Naive B cell (primary cell): ENCODE measurements at regions not wholly inside any gene's neighbourhood (a gene's known extent, or its start where the extent isn't known, plus 50 kb on each side); places are given as distances from the start of the nearest gene placed in this dataset.
A peak's percentile ranks its signal among the peaks of the same experiment; 100 is the strongest.

Experiments
- ATAC-seq, 2 donors: fragments of 150-1000 bp; cut with Tn5 transposase; 2 replicates each; pipeline ENCODE4 v1.10.0; 2021; ENCODE audit warnings: low read depth in 2 of 2, mild to moderate bottlenecking in 2 of 2, moderate library complexity in 2 of 2
- DNase-seq: peaks from one replicate; pipeline ENCODE4 v3.0.0; 2022
- H3K27ac Mint-ChIP-seq, 6 donors: one replicate each; pipeline ENCODE4 v1.8.0; 2020 to 2022; ENCODE audit warnings: mild to moderate bottlenecking in 6 of 6, mixed read lengths in 6 of 6, moderate library complexity in 5 of 6, inconsistent platforms in 2 of 6
- H3K27me3 Mint-ChIP-seq, 3 donors: one replicate each; pipeline ENCODE4 v1.8.0; 2021 to 2022; ENCODE audit warnings: mixed read lengths in 3 of 3, mild to moderate bottlenecking in 1 of 3
- H3K36me3 Mint-ChIP-seq, 2 donors: one replicate each; pipeline ENCODE4 v1.8.0; 2020 to 2022; ENCODE audit warnings: mixed read lengths in 2 of 2, inconsistent platforms in 1 of 2, mild to moderate bottlenecking in 1 of 2
- H3K4me1 Mint-ChIP-seq, 3 donors: one replicate each; pipeline ENCODE4 v1.8.0; 2020 to 2022; ENCODE audit warnings: mixed read lengths in 3 of 3, inconsistent platforms in 1 of 3, mild to moderate bottlenecking in 1 of 3, moderate library complexity in 1 of 3
- H3K4me3 Mint-ChIP-seq, 8 donors: one replicate each; pipeline ENCODE4 v1.8.0; 2020 to 2022; ENCODE audit warnings: mild to moderate bottlenecking in 8 of 8, mixed read lengths in 8 of 8, moderate library complexity in 8 of 8, inconsistent platforms in 2 of 8
- H3K9me3 Mint-ChIP-seq, 7 donors: one replicate each; pipeline ENCODE4 v1.8.0; 2020 to 2022; ENCODE audit warnings: mixed read lengths in 7 of 7, mild to moderate bottlenecking in 5 of 7, inconsistent platforms in 2 of 7, moderate library complexity in 1 of 7

GRCh38 chr4:129570326-129570725 lies 474.4 kb downstream of the C4orf33 start:
- peaks cover 0 to 5% (median 0%) of the 10 kb centered on the region in 7 donors for H3K9me3 Mint-ChIP-seq
- H3K27ac Mint-ChIP-seq: no peak overlapping the region
- H3K36me3 Mint-ChIP-seq: no peaks in the 10 kb centered on the region
- no peak for ATAC-seq
- H3K4me1 Mint-ChIP-seq: no peaks in the 10 kb centered on the region
- no peak for DNase-seq
- no peak overlapping the region for H3K4me3 Mint-ChIP-seq
- H3K27me3 Mint-ChIP-seq: no peaks in the 10 kb centered on the region

- H3K4me1 Mint-ChIP-seq: no peaks in the 10 kb centered on the region
- H3K36me3 Mint-ChIP-seq: no peaks in the 10 kb centered on the region
- peaks cover 0 to 5% (median 0%) of the 10 kb centered on the region in 7 donors for H3K9me3 Mint-ChIP-seq
- no peak overlapping the region for H3K27ac Mint-ChIP-seq
- peaks cover 0 to 3% (median 0%) of the 10 kb centered on the region in 3 donors for H3K27me3 Mint-ChIP-seq
- H3K4me3 Mint-ChIP-seq: no peak overlapping the region
- no peak for DNase-seq
- no peak for ATAC-seq
Observed at GRCh38 chr4:129578336-129578735, 482.4 kb downstream of the C4orf33 start.

DNA sequence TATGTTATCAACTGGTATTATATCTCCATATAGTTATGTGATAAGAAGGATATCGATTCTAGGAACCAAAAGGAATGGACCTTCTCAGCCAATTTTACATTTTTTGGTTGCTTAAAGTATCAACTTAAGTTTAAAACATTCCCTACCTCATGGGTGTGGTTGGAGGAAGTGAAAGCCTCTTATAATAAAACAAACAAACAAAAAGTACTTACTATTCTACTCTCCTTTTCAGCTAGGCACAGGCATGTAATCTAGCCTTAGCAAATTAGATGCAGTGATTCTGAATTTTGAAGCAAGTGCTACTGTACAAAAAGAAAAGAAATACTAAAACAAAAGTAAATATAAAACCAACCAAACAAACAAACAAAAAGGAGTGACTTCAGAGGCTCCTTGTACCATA lies 485.4 kb downstream of the C4orf33 start:
- Mint-ChIP-seq H3K9me3 (peaks cover 0 to 12% (median 7%) of the 10 kb centered on the region in 7 donors), H3K36me3 (no peaks in the 10 kb centered on the region), H3K27ac (no peak overlapping the region), H3K4me3 (no peak overlapping the region), H3K27me3 (peaks cover 0 to 5% (median 0%) of the 10 kb centered on the region in 3 donors), H3K4me1 (no peaks in the 10 kb centered on the region)
- DNase-seq: no peak
- ATAC-seq: no peak

GRCh38 chr4:129583868-129584267 lies 487.9 kb downstream of the C4orf33 start:
- no peak overlapping the region for H3K4me3 Mint-ChIP-seq
- H3K27ac Mint-ChIP-seq: no peak overlapping the region
- ATAC-seq (no peak), DNase-seq (no peak)
- H3K4me1 Mint-ChIP-seq: no peaks in the 10 kb centered on the region
- no peaks in the 10 kb centered on the region for H3K36me3 Mint-ChIP-seq
- peaks cover 0 to 5% (median 0%) of the 10 kb centered on the region in 3 donors for H3K27me3 Mint-ChIP-seq
- peaks cover 0 to 12% (median 4%) of the 10 kb centered on the region in 7 donors for H3K9me3 Mint-ChIP-seq

DNA sequence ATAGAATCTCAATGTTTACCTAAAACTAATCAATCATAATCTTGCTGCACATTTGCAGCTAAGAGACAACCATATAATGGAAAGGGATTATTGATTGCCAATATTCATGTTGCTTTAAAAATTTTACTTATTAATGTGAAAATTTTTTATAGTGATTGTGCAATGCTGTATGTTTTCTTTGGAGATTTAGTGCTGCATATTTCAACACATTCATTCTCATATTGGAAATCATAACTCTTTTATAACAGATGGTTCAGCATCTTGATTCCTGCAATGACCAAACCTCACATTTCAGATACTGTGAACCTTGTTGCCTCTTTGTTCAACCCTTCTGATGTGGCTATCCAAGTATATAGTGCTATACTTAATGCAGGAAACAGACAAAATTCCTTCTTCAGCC lies 502.6 kb downstream of the C4orf33 start:
- DNase-seq (no peak), ATAC-seq (no peak)
- no peaks in the 10 kb centered on the region for H3K4me1 Mint-ChIP-seq
- no peaks in the 10 kb centered on the region for H3K27me3 Mint-ChIP-seq
- H3K9me3 Mint-ChIP-seq: peaks cover 0 to 5% (median 0%) of the 10 kb centered on the region in 7 donors
- H3K4me3 Mint-ChIP-seq: no peak overlapping the region
- H3K36me3 Mint-ChIP-seq: no peaks in the 10 kb centered on the region
- H3K27ac Mint-ChIP-seq: no peak overlapping the region

DNA sequence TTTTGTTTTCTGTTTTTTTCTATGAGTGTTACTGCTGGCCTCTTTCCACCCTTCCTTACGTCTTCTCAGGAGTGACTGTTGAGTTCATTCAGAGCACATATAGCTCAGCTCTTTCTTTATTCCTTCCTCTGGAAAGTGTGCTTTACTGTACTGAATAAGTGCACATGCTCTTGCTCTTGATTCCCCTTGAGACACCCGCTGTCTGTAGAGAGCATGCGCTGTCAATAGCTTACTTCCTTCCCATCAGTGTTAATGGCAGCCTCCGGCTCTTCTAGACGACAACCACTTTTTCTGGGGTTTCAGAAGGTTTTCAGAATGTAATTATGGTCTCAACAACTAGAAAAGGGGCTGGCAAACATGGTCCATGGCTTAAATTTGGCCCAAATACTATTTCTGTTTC lies 504.9 kb downstream of the C4orf33 start:
- Mint-ChIP-seq H3K4me3 (no peak overlapping the region), H3K9me3 (peaks cover 0 to 5% (median 0%) of the 10 kb centered on the region in 7 donors), H3K27ac (no peak overlapping the region), H3K27me3 (no peaks in the 10 kb centered on the region), H3K36me3 (no peaks in the 10 kb centered on the region), H3K4me1 (no peaks in the 10 kb centered on the region)
- ATAC-seq (no peak), DNase-seq (no peak)

GRCh38 chr4:129602447-129602846 lies 506.5 kb downstream of the C4orf33 start:
- Mint-ChIP-seq H3K4me3 (no peak overlapping the region), H3K4me1 (no peaks in the 10 kb centered on the region), H3K36me3 (no peaks in the 10 kb centered on the region), H3K27ac (peak overlapping the region in 1 of 6 donors; percentile 50), H3K27me3 (no peaks in the 10 kb centered on the region), H3K9me3 (peaks cover 0 to 5% (median 0%) of the 10 kb centered on the region in 7 donors)
- ATAC-seq (no peak), DNase-seq (no peak)

DNA sequence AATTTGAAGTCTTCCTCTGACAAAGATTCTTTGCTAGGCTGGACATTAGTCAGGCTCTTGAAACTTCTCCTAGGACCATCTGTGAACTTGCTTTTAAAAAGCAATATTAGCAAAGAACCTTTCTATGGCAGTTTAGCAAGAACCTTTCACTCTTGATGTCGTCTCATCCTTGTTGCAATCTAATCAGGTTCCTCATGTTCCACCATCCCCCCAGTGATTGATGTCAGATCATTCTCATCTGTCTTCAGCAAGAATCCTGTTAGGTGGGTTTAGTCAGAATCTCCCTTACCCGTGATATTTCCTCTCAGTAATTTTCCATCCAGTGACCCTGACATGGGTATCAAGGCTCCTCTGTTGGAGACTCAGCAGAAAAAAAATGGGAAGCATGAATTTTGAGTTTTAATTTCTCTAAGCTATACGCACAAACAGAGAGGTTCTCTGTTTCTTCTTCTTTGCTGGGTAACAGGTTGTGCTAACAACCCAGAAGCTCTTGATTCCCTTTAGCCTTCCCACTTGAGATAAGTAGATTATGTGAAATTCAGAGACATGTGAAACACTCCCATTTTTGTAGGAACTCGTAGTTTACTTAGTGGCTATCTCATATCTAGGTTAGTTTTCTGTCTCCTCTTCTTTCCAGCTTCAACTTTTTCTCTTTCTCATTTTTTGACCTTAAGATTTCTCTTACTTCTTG lies 507.4 kb downstream of the C4orf33 start:
- no peaks in the 10 kb centered on the region for H3K36me3 Mint-ChIP-seq

DNA sequence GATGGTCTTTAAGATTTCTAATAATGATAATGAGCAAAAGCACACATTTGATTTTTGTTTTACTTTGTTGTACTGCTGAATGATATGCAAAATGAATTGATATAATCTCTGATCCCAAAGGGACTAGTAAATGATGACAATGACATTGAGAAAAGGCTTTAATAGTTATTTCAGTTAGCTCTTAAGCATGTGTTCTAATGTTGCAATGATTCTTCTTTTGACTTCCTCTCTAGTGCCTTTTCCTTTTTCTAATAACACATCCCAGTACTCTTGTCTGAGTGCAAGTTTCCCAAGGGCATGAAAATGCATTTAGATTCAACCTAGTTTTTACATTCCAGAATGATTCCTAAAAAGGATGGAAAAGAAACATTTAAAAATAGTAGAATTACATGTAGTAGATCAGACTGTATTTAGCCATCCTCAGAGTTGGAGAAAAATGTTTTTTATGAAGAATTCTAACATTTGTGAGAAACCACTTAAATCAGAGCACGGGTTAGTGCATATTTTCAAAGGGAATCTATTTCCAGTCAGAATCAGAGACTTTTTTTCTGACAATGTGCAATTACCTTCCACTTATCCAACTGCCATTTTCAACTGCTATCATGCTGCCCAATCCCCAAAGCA lies 508.8 kb downstream of the C4orf33 start:
- ATAC-seq (no peak), DNase-seq (no peak)
- peaks cover 0 to 5% (median 0%) of the 10 kb centered on the region in 7 donors for H3K9me3 Mint-ChIP-seq
- H3K27me3 Mint-ChIP-seq: no peaks in the 10 kb centered on the region
- no peaks in the 10 kb centered on the region for H3K4me1 Mint-ChIP-seq
- H3K36me3 Mint-ChIP-seq: no peaks in the 10 kb centered on the region
- no peak overlapping the region for H3K4me3 Mint-ChIP-seq
- H3K27ac Mint-ChIP-seq: no peak overlapping the region

More for the DNA sequence above, 507.4 kb downstream of the C4orf33 start:
- DNase-seq: no peak
- Mint-ChIP-seq H3K9me3 (peaks cover 0 to 5% (median 0%) of the 10 kb centered on the region in 7 donors), H3K27ac (no peak overlapping the region), H3K4me3 (no peak overlapping the region), H3K27me3 (no peaks in the 10 kb centered on the region), H3K4me1 (no peaks in the 10 kb centered on the region)
- no peak for ATAC-seq

DNA sequence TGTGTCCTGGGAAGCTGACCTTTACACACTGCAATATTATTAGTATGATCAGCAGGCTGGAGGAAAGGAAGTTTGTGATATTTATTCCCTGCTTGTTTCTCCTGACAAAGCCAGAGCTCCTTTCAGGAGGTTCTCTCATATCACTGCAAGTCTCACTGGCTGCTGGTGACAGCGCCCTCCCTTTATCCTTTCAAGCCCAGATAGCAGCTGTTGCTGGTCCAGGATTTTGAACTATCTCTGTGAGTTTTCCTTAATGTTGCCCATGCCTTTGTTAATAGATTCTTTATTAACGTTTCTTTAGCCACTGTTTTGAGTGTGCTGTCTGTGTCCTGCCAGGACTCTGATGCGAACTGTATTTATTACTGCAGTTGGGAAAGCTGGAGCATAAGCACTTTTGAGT lies 518.7 kb downstream of the C4orf33 start:
- ATAC-seq (no peak), DNase-seq (no peak)
- Mint-ChIP-seq H3K4me1 (no peaks in the 10 kb centered on the region), H3K36me3 (no peaks in the 10 kb centered on the region), H3K9me3 (peaks cover 0 to 8% (median 1%) of the 10 kb centered on the region in 7 donors), H3K4me3 (peak overlapping the region in 1 of 8 donors; percentile 24), H3K27ac (no peak overlapping the region), H3K27me3 (no peaks in the 10 kb centered on the region)

DNA sequence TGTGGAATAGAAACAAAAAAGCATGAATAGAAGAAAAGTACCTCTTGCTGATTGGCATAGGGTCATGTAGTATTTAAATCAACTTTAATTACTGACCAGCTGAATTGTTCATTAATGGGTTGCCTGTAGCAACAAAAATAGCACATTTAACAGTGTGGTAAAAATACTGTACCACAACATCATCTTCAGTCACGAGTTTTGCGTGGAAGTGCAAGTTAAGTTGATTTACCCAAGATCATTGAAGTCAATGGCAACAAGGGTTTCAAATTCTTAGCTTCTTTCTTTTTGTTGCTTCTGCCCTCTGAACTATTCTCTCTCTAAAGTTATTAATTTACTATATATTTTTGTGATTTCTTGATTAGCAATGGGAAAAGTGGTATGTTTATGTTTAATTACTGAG lies 526.6 kb downstream of the C4orf33 start:
- no peak for ATAC-seq

DNA sequence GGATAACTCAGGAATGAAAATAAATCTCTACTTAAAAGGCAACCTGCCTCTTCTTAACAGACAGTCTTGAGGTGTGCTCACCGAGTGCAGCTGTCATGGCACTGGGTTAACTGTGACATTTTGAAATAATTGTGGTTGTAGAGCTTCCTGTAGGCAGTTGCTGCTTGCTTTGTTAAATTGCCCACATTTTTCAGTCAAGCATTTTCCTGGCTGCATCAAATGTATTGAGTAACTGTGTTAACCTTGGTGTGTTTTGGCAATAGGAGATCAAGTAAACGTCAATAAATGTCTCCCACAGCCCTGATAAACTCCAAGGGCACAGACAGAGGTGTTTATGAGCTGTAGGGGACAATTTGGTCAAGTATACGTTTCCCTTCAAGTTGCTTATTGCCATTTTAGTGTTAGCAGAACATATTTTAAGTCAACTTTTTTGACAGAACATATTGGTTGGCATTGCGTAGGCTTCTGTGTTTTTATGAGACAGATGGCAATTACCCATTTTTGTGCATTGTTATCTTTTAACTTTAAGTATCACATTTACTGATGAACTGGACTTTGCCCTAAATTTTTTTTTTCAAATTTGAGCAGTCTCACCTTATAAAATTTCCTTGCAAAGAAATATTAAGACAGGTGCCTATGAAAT lies 527.4 kb downstream of the C4orf33 start:
- no peak for DNase-seq
- no peaks in the 10 kb centered on the region for H3K4me1 Mint-ChIP-seq
- no peak overlapping the region for H3K4me3 Mint-ChIP-seq
- ATAC-seq: no peak
- no peak overlapping the region for H3K27ac Mint-ChIP-seq
- no peaks in the 10 kb centered on the region for H3K27me3 Mint-ChIP-seq
- peaks cover 0 to 5% (median 0%) of the 10 kb centered on the region in 7 donors for H3K9me3 Mint-ChIP-seq
- H3K36me3 Mint-ChIP-seq: no peaks in the 10 kb centered on the region

More for the DNA sequence above, 526.6 kb downstream of the C4orf33 start:
- Mint-ChIP-seq H3K4me3 (no peak overlapping the region), H3K4me1 (no peaks in the 10 kb centered on the region), H3K27ac (no peak overlapping the region), H3K27me3 (no peaks in the 10 kb centered on the region), H3K9me3 (peaks cover 0 to 5% (median 0%) of the 10 kb centered on the region in 7 donors), H3K36me3 (no peaks in the 10 kb centered on the region)
- no peak for DNase-seq

GRCh38 chr4:129641179-129641578 lies 545.2 kb downstream of the C4orf33 start:
- Mint-ChIP-seq H3K27me3 (no peaks in the 10 kb centered on the region), H3K36me3 (no peaks in the 10 kb centered on the region), H3K4me3 (no peak overlapping the region), H3K9me3 (peaks cover 0 to 6% (median 0%) of the 10 kb centered on the region in 7 donors), H3K27ac (no peak overlapping the region), H3K4me1 (no peaks in the 10 kb centered on the region)
- peak; percentile 10 for DNase-seq
- ATAC-seq: no peak

DNA sequence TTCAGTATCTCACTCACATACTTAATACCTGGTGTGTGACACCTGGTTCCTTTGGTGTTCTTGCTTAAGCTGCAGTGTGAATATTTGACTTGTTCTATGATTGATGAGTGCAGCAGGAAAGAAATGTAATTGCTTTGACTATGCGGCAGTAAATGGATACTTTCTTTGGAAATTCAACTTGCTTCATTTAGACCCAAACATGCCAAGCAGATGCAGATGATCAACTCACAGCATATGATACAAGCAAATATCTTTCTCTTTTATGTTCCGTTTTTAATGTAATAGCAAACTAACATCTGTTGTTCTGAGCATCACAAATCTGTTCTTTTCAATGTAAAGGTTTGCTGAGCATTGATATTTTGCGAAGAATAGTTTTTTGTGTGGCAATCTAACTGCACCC lies 549.5 kb downstream of the C4orf33 start:
- Mint-ChIP-seq H3K9me3 (no peaks in the 10 kb centered on the region), H3K27me3 (no peaks in the 10 kb centered on the region), H3K4me1 (no peaks in the 10 kb centered on the region), H3K36me3 (no peaks in the 10 kb centered on the region), H3K27ac (no peak overlapping the region), H3K4me3 (no peak overlapping the region)
- DNase-seq (no peak), ATAC-seq (no peak)
